ENCODE measurements at regions not wholly inside any gene's neighbourhood (a gene's known extent, or its start where the extent isn't known, plus 50 kb on each side); places are given as distances from the start of the nearest gene placed in this dataset.

DNA sequence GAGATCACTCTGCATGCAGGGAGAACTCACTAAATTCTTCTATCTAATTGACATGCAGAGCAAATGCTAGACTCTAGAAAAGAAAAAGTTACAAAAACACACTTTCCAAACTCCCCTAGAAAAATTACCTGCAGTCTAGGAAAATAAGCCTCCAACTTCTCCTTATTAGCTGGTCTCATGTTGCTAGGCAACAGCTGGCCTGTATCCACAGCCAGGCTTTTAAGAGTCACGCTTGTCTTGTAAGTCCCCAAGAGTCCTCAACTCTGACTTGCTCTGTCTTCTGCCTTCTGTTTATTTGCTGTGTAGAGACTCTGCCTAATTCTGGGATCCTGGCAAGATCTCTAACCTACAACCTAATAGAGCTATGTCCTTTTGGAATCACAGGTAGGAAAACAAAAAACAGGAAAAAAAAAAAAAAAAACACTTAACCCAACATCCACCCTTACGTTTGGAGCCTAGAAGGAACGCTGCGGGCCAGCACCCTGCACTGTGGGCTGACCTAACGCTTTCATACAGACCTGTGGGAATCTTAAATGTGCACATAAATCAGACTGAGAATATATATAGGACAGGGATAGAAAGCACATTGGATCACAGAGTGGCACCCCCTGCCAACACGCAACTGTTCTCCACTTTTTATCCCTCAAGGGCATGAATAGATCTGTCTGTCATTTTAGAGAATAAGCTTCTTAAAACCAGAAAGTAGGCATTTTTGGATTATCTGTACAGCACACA, 117.0 kb upstream of the PTPRZ1 start:
- H3K9ac ChIP-seq (ENCODE audit: insufficient read length) = no peak overlapping the region

GRCh38 chr7:121755286-121755685, 117.7 kb upstream of the PTPRZ1 start:
- no peaks in the 10 kb centered on the region for H3K36me3 ChIP-seq (ENCODE audit: insufficient read depth, low read length)
- DNase-seq (ENCODE audit: low read depth, low spot score) = no peak
- no peak overlapping the region for H3K27ac ChIP-seq
- TF ChIP-seq FOXP2 (optimal IDR thresholded peaks at IDR 0.05; ENCODE audit: control extremely low read depth, extremely low read length, insufficient read depth) (no peak), EZH2 (IDR thresholded peaks at IDR 0.05) (no peak), POLR2AphosphoS5 (IDR thresholded peaks at IDR 0.05; ENCODE audit: borderline replicate concordance, low read depth, low read length) (no peak)
- H3K4me3 ChIP-seq = no peak overlapping the region
- H3K9me3 ChIP-seq (ENCODE audit: low read depth, low read length) = no peaks in the 10 kb centered on the region
- no peak overlapping the region for H3K9ac ChIP-seq (ENCODE audit: insufficient read length)

More for the DNA sequence above, 117.0 kb upstream of the PTPRZ1 start:
- no peak overlapping the region for H3K4me3 ChIP-seq
- TF ChIP-seq EZH2 (IDR thresholded peaks at IDR 0.05) (no peak), FOXP2 (optimal IDR thresholded peaks at IDR 0.05; ENCODE audit: control extremely low read depth, extremely low read length, insufficient read depth) (no peak), POLR2AphosphoS5 (IDR thresholded peaks at IDR 0.05; ENCODE audit: borderline replicate concordance, low read depth, low read length) (no peak)
- no peaks in the 10 kb centered on the region for H3K36me3 ChIP-seq (ENCODE audit: insufficient read depth, low read length)
- no peak overlapping the region for H3K27ac ChIP-seq
- DNase-seq (ENCODE audit: low read depth, low spot score) = no peak
- H3K9me3 ChIP-seq (ENCODE audit: low read depth, low read length) = no peaks in the 10 kb centered on the region

DNA sequence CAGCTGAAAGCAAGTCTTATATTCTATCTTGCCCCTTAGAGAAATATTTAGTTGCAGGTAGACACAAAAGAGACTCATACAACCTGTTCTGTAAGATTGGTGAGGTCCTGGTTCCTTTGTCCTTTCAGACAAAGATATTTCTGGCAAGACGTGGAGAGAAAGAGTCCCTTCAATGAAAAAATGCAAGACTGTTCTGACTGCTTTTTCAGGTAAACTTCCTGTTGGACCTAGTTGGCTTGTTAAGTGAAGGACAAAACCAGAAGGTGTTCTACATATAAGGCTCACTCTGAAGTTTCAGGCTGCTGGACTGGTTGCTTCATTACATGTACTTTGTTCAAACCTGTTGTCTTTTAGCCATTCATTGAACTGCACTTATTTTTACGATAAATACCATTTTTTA, 119.0 kb upstream of the PTPRZ1 start:
- no peaks in the 10 kb centered on the region for H3K36me3 ChIP-seq (ENCODE audit: insufficient read depth, low read length)
- H3K4me3 ChIP-seq = no peak overlapping the region
- H3K9ac ChIP-seq (ENCODE audit: insufficient read length) = no peak overlapping the region
- no peak for DNase-seq (ENCODE audit: low read depth, low spot score)
- TF ChIP-seq POLR2AphosphoS5 (IDR thresholded peaks at IDR 0.05; ENCODE audit: borderline replicate concordance, low read depth, low read length) (no peak), FOXP2 (optimal IDR thresholded peaks at IDR 0.05; ENCODE audit: control extremely low read depth, extremely low read length, insufficient read depth) (no peak), EZH2 (IDR thresholded peaks at IDR 0.05) (no peak)
- no peak overlapping the region for H3K27ac ChIP-seq
- H3K9me3 ChIP-seq (ENCODE audit: low read depth, low read length) = no peaks in the 10 kb centered on the region

- H3K36me3 ChIP-seq (ENCODE audit: insufficient read depth, low read length) = no peaks in the 10 kb centered on the region
- no peak overlapping the region for H3K27ac ChIP-seq
- H3K9me3 ChIP-seq (ENCODE audit: low read depth, low read length) = no peaks in the 10 kb centered on the region
- no peak overlapping the region for H3K9ac ChIP-seq (ENCODE audit: insufficient read length)
- no peak overlapping the region for H3K4me3 ChIP-seq
- peak; percentile 3 for DNase-seq (ENCODE audit: low read depth, low spot score)
- TF ChIP-seq FOXP2 (optimal IDR thresholded peaks at IDR 0.05; ENCODE audit: control extremely low read depth, extremely low read length, insufficient read depth) (no peak), POLR2AphosphoS5 (IDR thresholded peaks at IDR 0.05; ENCODE audit: borderline replicate concordance, low read depth, low read length) (no peak), EZH2 (IDR thresholded peaks at IDR 0.05) (no peak)
Measured at GRCh38 chr7:121752706-121753105, 120.3 kb upstream of the PTPRZ1 start.

DNA sequence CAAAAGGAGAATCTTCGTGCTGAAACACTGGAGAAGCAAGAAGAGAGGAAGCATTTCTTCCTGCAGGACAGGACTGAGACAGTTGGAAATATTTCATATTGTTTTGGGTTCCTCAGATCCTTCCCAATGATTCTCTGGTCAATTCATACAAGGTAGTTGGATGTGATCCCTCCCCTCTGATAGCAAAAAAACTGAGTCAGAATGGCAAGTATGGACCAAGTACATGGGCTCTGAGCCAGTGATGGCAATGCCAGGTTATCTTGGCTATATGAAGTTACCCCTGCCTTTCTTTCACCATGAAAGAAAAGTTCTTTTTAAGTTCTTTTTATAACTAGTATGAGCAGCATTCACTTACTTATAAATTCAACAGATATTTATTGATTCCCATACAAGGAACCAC, 124.4 kb upstream of the PTPRZ1 start:
- TF ChIP-seq EZH2 (IDR thresholded peaks at IDR 0.05) = no peak
- no peak for TF ChIP-seq POLR2AphosphoS5 (IDR thresholded peaks at IDR 0.05; ENCODE audit: borderline replicate concordance, low read depth, low read length)
- TF ChIP-seq FOXP2 (optimal IDR thresholded peaks at IDR 0.05; ENCODE audit: control extremely low read depth, extremely low read length, insufficient read depth) = no peak
- Histone ChIP-seq H3K9me3 (ENCODE audit: low read depth, low read length) (no peaks in the 10 kb centered on the region), H3K9ac (ENCODE audit: insufficient read length) (no peak overlapping the region), H3K27ac (no peak overlapping the region), H3K36me3 (ENCODE audit: insufficient read depth, low read length) (no peaks in the 10 kb centered on the region), H3K4me3 (no peak overlapping the region)
- no peak for DNase-seq (ENCODE audit: low read depth, low spot score)

DNA sequence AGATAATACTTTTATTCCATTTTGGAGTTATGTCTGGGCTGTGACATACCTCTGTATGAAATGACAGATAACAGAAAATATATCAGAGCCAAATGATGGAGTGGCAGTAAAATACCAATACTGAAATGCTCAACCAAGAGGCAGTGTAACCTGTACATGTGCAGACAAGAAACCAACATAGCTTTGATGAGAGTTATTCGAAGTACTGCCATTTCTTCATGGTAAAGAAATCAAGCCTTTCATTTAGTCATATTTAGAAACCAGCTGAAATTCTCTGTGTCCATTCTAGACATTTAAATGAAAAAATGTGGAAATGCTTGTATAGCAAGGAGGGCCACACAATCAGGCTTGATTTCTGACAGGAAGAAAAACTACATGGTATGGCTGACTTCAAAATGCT, 127.1 kb upstream of the PTPRZ1 start:
- Histone ChIP-seq H3K4me3 (no peak overlapping the region), H3K27ac (no peak overlapping the region), H3K9ac (ENCODE audit: insufficient read length) (no peak overlapping the region), H3K36me3 (ENCODE audit: insufficient read depth, low read length) (no peaks in the 10 kb centered on the region), H3K9me3 (ENCODE audit: low read depth, low read length) (no peaks in the 10 kb centered on the region)
- TF ChIP-seq POLR2AphosphoS5 (IDR thresholded peaks at IDR 0.05; ENCODE audit: borderline replicate concordance, low read depth, low read length) (no peak), EZH2 (IDR thresholded peaks at IDR 0.05) (no peak), FOXP2 (optimal IDR thresholded peaks at IDR 0.05; ENCODE audit: control extremely low read depth, extremely low read length, insufficient read depth) (no peak)
- DNase-seq (ENCODE audit: low read depth, low spot score) = no peak

- Histone ChIP-seq H3K9ac (ENCODE audit: insufficient read length) (no peak overlapping the region), H3K9me3 (ENCODE audit: low read depth, low read length) (no peaks in the 10 kb centered on the region), H3K36me3 (ENCODE audit: insufficient read depth, low read length) (no peaks in the 10 kb centered on the region), H3K27ac (no peak overlapping the region), H3K4me3 (no peak overlapping the region)
- TF ChIP-seq EZH2 (IDR thresholded peaks at IDR 0.05) = no peak
- no peak for TF ChIP-seq FOXP2 (optimal IDR thresholded peaks at IDR 0.05; ENCODE audit: control extremely low read depth, extremely low read length, insufficient read depth)
- TF ChIP-seq POLR2AphosphoS5 (IDR thresholded peaks at IDR 0.05; ENCODE audit: borderline replicate concordance, low read depth, low read length) = no peak
- DNase-seq (ENCODE audit: low read depth, low spot score) = no peak
Measured at GRCh38 chr7:121744877-121745276, 128.1 kb upstream of the PTPRZ1 start.

GRCh38 chr7:121744319-121744718, 128.6 kb upstream of the PTPRZ1 start:
- no peak for DNase-seq (ENCODE audit: low read depth, low spot score)
- Histone ChIP-seq H3K36me3 (ENCODE audit: insufficient read depth, low read length) (no peaks in the 10 kb centered on the region), H3K27ac (no peak overlapping the region), H3K4me3 (no peak overlapping the region), H3K9me3 (ENCODE audit: low read depth, low read length) (no peaks in the 10 kb centered on the region), H3K9ac (ENCODE audit: insufficient read length) (no peak overlapping the region)
- no peak for TF ChIP-seq FOXP2 (optimal IDR thresholded peaks at IDR 0.05; ENCODE audit: control extremely low read depth, extremely low read length, insufficient read depth)
- no peak for TF ChIP-seq EZH2 (IDR thresholded peaks at IDR 0.05)
- TF ChIP-seq POLR2AphosphoS5 (IDR thresholded peaks at IDR 0.05; ENCODE audit: borderline replicate concordance, low read depth, low read length) = no peak

GRCh38 chr7:121741896-121742295, 131.1 kb upstream of the PTPRZ1 start:
- no peak overlapping the region for H3K9ac ChIP-seq (ENCODE audit: insufficient read length)
- H3K27ac ChIP-seq = no peak overlapping the region
- H3K4me3 ChIP-seq = no peak overlapping the region
- no peaks in the 10 kb centered on the region for H3K9me3 ChIP-seq (ENCODE audit: low read depth, low read length)
- TF ChIP-seq EZH2 (IDR thresholded peaks at IDR 0.05) (no peak), POLR2AphosphoS5 (IDR thresholded peaks at IDR 0.05; ENCODE audit: borderline replicate concordance, low read depth, low read length) (no peak), FOXP2 (optimal IDR thresholded peaks at IDR 0.05; ENCODE audit: control extremely low read depth, extremely low read length, insufficient read depth) (no peak)
- no peak for DNase-seq (ENCODE audit: low read depth, low spot score)
- H3K36me3 ChIP-seq (ENCODE audit: insufficient read depth, low read length) = no peaks in the 10 kb centered on the region

Measured in SK-N-MC (cell line).